Endothelial cell of umbilical vein (primary cell): ENCODE measurements at regions not wholly inside any gene's neighbourhood (a gene's known extent, or its start where the extent isn't known, plus 50 kb on each side); places are given as distances from the start of the nearest gene placed in this dataset.

Experiments
- BruUV-seq: library from RNA; stranded (reverse); fragments of 400-500 nt; replicated peaks from 2 replicates; lab custom pipeline; 2021; lab: Mats Ljungman, UMichigan
- CTCF ChIA-PET: fragments of 300-600, 350-600 bp; sonication (Branson Sonifier 250); formaldehyde crosslinking; loops from one replicate; lab custom pipeline; 2021; ENCODE audit warnings: antibody characterized with exemption, inconsistent platforms; lab: Charles Lee
- POLR2A ChIA-PET: fragments of 300-600, 350-600 bp; sonication (Branson Sonifier 250); formaldehyde crosslinking; loops from one replicate; lab custom pipeline; 2021; ENCODE audit warnings: antibody characterized with exemption, inconsistent platforms; lab: Charles Lee
- DNase-seq: peaks from one replicate; pipeline ENCODE4 v3.0.0-alpha.2; 2011; ENCODE audit warnings: low read depth, low spot score
- FAIRE-seq: peaks from 2 replicates; lab custom pipeline; 2011; peaks lifted over from hg19 to GRCh38; lab: Jason Lieb, UNC
- H2AFZ ChIP-seq: 2 replicates; pipeline ENCODE4 v1.6.0; 2012; ENCODE audit warnings: low read depth, low read length, control low read depth, inconsistent platforms
- H3K27ac ChIP-seq: 2 replicates; pipeline ENCODE4 v1.5.1; 2011; ENCODE audit warnings: low read depth, mild to moderate bottlenecking, control low read depth, low read length, moderate library complexity; ENCODE audit not compliant: insufficient read depth
- H3K27me3 ChIP-seq, 2 experiments: 2 replicates each; pipeline versions ENCODE4 v1.6.0 to v1.6.1; 2011; ENCODE audit warnings: low read length in 2 of 2, mixed read lengths in 1 of 2; ENCODE audit not compliant: control insufficient read depth in 2 of 2, insufficient read depth in 2 of 2
- H3K36me3 ChIP-seq, 2 experiments: 2 replicates in 1 of 2; 3 replicates in 1 of 2; pipeline ENCODE4 v1.5.1; 2011; ENCODE audit warnings: low read length in 2 of 2, mild to moderate bottlenecking in 1 of 2, moderate library complexity in 1 of 2; ENCODE audit not compliant: control insufficient read depth in 2 of 2, insufficient read depth in 2 of 2; ENCODE audit errors: extremely low read depth in 1 of 2
- H3K4me1 ChIP-seq: 3 replicates; pipeline ENCODE4 v1.5.1; 2011; ENCODE audit warnings: mild to moderate bottlenecking, low read length; ENCODE audit not compliant: control insufficient read depth, insufficient read depth; ENCODE audit errors: extremely low read depth
- H3K4me2 ChIP-seq: 2 replicates; pipeline ENCODE4 v1.6.1; 2011; ENCODE audit warnings: low read length, control low read depth, mixed read lengths; ENCODE audit not compliant: insufficient read depth
- H3K4me3 ChIP-seq, 3 experiments: fragments of 200-600 bp in 1 of 3; sonication (generic), shearing (Covaris generic) in 1 of 3; replicated peaks in 1 of 3; 2 replicates each; pipeline ENCODE4 v1.5.1; 2011 to 2016; ENCODE audit warnings: control low read depth in 3 of 3, low read length in 3 of 3, mild to moderate bottlenecking in 2 of 3, inconsistent platforms in 1 of 3, low read depth in 1 of 3, moderate library complexity in 1 of 3; ENCODE audit not compliant: insufficient read depth in 1 of 3
- H3K79me2 ChIP-seq: 2 replicates; pipeline ENCODE4 v1.6.0; 2012; ENCODE audit warnings: low read length, inconsistent platforms; ENCODE audit not compliant: control insufficient read depth, insufficient read depth
- H3K9ac ChIP-seq: replicated peaks from 2 replicates; pipeline ENCODE3; 2011; ENCODE audit warnings: low read length, control low read depth; ENCODE audit not compliant: insufficient read depth; ENCODE audit errors: extremely low read depth
- H3K9me1 ChIP-seq: replicated peaks from 3 replicates; pipeline ENCODE4 v1.6.0; 2011; ENCODE audit warnings: mild to moderate bottlenecking, low read length; ENCODE audit not compliant: control insufficient read depth, insufficient read depth; ENCODE audit errors: extremely low read depth
- H3K9me3 ChIP-seq: replicated peaks from 2 replicates; pipeline ENCODE4 v1.5.1; 2012; ENCODE audit warnings: low read length, inconsistent platforms; ENCODE audit not compliant: control insufficient read depth, insufficient read depth
- H4K20me1 ChIP-seq: replicated peaks from 2 replicates; pipeline ENCODE3; 2011; ENCODE audit warnings: mild to moderate bottlenecking, low read length; ENCODE audit not compliant: control insufficient read depth, insufficient read depth; ENCODE audit errors: extremely low read depth
- CTCF ChIP-seq, 2 donors: IDR thresholded peaks; 1 replicate in 1 of 2; 2 replicates in 1 of 2; pipeline ENCODE4 v1.5.1; 2011; ENCODE audit warnings: low read length in 2 of 2, mild to moderate bottlenecking in 2 of 2, moderate library complexity in 2 of 2, control low read depth in 1 of 2, inconsistent platforms in 1 of 2, low read depth in 1 of 2; ENCODE audit not compliant: insufficient read depth in 1 of 2; ENCODE audit errors: extremely low read depth in 1 of 2
- EZH2 ChIP-seq: IDR thresholded peaks from 2 replicates; pipeline ENCODE4 v1.6.1; 2012; ENCODE audit warnings: borderline replicate concordance, low read depth, mild to moderate bottlenecking, moderate library complexity, low read length, inconsistent platforms; ENCODE audit not compliant: severe bottlenecking
- FOS ChIP-seq: IDR thresholded peaks from 2 replicates; pipeline ENCODE4 v1.6.1; 2011; ENCODE audit warnings: mild to moderate bottlenecking, low read length, moderate library complexity, borderline replicate concordance; ENCODE audit not compliant: insufficient read depth
- GATA2 ChIP-seq: IDR thresholded peaks from 2 replicates; pipeline ENCODE4 v1.7.0; 2011; ENCODE audit warnings: low read depth, mild to moderate bottlenecking, moderate library complexity, mixed read lengths, low read length; ENCODE audit not compliant: insufficient read length, insufficient read depth
- JUN ChIP-seq: IDR thresholded peaks from 2 replicates; pipeline ENCODE4 v1.6.1; 2011; ENCODE audit warnings: borderline replicate concordance, low read depth; ENCODE audit not compliant: insufficient read length, insufficient read depth
- MAX ChIP-seq: IDR thresholded peaks from 2 replicates; pipeline ENCODE4 v1.6.1; 2011; ENCODE audit not compliant: insufficient read depth, insufficient read length
- MYC ChIP-seq: IDR thresholded peaks from one replicate; pipeline ENCODE4 v1.6.1; 2011; ENCODE audit warnings: mild to moderate bottlenecking, low read depth, low read length
- POLR2A ChIP-seq: IDR thresholded peaks from 2 replicates; pipeline ENCODE4 v1.6.1; 2012; ENCODE audit warnings: low read depth, mild to moderate bottlenecking, control low read depth, low read length
- POLR2AphosphoS5 ChIP-seq: IDR thresholded peaks from 2 replicates; pipeline ENCODE4 v1.6.1; 2012; ENCODE audit warnings: low read depth, mild to moderate bottlenecking, control low read depth, low read length, moderate library complexity; ENCODE audit not compliant: insufficient read depth
- dilution Hi-C: fragments of 300-500 bp; cut with MboI; formaldehyde crosslinking; loops from one replicate; pipeline ENCODE4 v1.15.0; 2019; ENCODE audit warnings: low sequenced_read_pairs; ENCODE audit not compliant: extremely low pct_ligation_motif_present
- intact Hi-C: fragments of 100-400 bp; cut with micrococcal nuclease; formaldehyde crosslinking; loops from one replicate; pipeline ENCODE4 v1.10.0; 2022

- DNase-seq (no peak), FAIRE-seq (no peak)
- no peaks in the 10 kb centered on the region for H3K4me1 ChIP-seq
- H3K4me3 ChIP-seq = no peak overlapping the region
- no peaks in the 10 kb centered on the region for H3K9me1 ChIP-seq
- H3K27ac ChIP-seq = no peak overlapping the region
- no peaks in the 10 kb centered on the region for H3K27me3 ChIP-seq
- ChIA-PET POLR2A (no interaction called here), CTCF (interaction anchor here (1.0 kb wide), 2 partner anchors 12 to 14 kb away, joined by 3 read pairs; no protein-coding TSS in a partner anchor)
- BruUV-seq = no TSS peak
- no peak overlapping the region for H3K9ac ChIP-seq
- intact Hi-C loops = no loop called here
- TF ChIP-seq POLR2AphosphoS5 (no peak), FOS (no peak), MAX (no peak), EZH2 (no peak), CTCF (IDR thresholded peaks at IDR 0.05; ENCODE audit: extremely low read depth in 1 of 2, insufficient read depth in 1 of 2, low read depth in 1 of 2, low read length in 2 of 2) (no peak), POLR2A (no peak), GATA2 (no peak), MYC (no peak), JUN (no peak)
- H3K79me2 ChIP-seq = no peaks in the 10 kb centered on the region
- H3K36me3 ChIP-seq = no peaks in the 10 kb centered on the region
- no peak overlapping the region for H3K4me2 ChIP-seq
- no peak overlapping the region for H2AFZ ChIP-seq
- no peaks in the 10 kb centered on the region for H3K9me3 ChIP-seq
- no peaks in the 10 kb centered on the region for H4K20me1 ChIP-seq
- dilution Hi-C loops = no loop called here
These were observed 56.0 kb downstream of the RPLP1 start for GRCh38 chr15:69508659-69509058.
